ENCODE measurements at regions not wholly inside any gene's neighbourhood (a gene's known extent, or its start where the extent isn't known, plus 50 kb on each side); places are given as distances from the start of the nearest gene placed in this dataset.
"Not testable (repeated sequence)": the region's sequence is repeated elsewhere in the genome, so short reads cannot be mapped to it uniquely, and the experiment has no call there.

DNA sequence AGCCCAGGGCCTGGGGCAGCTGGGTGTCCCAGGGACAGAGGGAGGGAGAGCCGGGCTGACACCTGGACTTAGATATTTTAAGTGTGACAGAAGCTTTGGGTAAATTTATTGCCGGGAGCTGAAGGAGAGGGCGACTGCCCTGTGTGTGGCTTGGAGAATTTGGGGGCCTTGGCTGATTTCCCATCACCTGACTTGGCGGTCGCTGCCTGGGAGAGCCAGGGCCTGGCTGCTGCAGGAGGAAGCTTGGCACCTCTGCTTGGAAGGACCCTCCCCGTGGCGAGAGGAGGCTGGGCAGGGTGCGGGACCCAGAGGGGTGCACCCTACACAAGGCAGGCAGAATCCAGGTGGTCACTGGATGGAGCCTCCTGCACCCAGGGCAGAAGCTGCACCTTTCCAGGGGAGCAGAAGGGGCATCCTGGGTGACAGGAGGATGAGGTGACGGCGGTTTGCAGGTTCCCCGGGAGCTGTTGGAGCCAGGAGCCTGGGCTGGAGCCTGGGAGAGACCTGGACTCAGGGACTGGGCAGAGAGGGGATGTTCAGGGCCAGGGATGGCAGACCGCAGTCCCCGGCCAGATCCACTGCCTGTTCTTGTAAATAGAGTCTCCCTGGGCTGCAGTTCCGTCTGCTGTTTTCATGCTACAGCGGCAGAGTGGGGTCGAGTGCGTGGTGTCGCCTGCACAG lies 72.0 kb downstream of the RGS12 start:
- no peak for DNase-seq (ENCODE audit: low read depth in 2 of 2)

DNA sequence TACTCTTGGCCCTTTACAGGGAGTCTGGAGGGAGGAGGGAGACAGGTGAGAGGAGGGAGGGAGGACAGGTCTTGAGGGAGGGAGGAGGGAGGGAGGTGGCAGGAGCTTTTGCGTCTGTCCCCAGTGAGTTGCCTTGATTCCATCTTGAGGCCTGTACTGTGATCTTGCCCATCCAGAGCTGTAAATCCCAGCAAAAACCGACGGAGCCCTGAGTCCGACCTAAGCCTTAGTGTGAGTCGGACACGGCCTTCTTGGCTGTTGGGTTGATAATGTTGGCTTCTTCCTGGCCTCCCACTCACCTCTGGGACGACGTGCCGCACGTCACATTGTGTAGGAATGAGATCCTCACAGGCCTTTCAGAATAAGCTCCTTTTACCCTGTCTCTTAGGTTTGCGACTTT lies 72.5 kb downstream of the RGS12 start:
- no peak for DNase-seq (ENCODE audit: low read depth in 2 of 2)

DNA sequence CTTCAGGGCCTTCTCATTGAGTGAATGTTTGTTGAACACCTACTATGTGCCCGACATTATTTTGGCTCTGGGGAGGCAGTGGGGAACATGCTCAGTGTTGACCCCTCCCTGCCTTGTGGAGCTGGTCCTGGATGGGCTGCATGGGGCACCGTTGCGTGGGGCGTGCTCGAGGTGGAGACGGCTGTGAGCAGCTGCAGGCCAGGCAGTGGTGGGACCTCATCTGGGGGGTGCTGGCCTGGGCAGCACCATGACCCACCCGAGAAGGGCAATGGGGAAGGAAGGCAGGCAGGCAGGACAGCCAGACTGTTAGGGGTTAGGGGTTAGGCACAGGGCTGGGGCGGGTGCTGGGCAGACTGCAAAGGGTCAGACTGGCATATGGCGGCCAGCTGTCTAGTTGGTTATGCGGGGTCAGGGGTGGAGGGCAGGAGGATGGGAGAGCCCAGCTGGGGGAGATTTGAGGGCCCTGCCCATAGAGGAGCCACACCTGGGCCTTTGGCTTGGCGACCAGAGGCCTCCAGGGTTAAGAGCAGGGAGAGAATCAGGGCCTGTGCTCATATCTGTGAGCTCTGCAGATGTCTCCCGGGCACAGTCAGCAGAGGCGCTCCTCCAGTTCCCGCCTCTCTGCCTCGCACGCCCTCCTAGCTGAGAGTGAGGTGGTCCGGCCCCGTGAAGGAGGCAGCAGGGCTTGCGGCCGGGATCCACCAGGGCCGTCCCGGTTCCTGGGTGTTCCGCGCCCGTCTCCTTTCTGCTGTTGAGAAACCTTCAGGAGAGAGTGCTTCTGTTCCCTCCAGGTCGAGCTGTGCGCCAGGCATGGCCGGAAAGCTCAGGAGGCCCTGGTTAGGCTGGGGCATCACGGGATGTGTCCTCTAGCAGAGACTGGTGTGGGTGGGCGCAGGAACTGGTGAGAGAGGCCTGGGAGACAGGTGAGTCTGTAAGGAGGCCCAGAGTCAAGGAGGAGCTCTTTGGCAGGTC lies 73.3 kb downstream of the RGS12 start:
- DNase-seq (ENCODE audit: low read depth in 2 of 2), result no peak

DNA sequence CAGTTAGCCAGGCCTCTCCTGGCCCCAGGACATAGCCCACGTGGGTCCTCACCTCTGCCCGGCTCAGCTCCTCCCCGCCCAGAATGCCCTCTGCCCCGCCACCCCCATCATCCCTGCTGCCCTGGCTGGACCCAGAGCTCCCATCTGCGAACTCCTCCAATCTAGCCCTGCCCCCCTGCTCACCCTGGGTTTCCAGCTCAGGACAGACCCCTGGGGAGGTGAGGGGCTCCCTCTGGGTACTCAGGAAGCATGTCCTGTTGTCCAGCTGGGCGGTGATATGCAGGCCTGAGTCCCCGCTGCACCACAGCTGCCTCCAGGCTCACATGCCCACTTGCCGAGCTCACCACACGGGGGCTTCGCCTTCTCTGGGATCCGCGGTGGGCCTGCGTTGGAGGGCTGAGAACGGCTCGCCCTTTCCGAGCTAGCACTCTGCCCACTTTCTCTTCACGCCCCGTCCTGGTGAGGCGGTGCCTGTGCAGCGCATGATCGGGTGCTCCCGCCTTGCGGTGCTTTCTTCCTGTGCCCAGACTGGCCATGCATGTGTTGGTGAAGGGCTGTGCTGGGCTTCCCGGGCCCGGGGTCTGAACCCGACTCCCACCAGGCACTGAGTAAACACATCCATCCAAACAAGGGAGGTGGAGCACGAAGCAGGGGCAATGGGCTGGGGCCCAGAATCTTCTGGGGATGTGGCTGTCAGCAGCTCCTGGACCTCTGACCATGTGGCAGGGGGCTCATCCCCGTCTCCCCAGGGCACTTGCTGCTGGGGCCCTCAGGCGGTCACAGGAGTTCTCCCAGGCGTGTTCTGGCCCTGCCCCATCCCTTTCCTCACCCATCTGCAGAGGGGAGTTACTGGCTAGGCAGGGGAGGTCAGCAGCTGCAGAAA lies 74.3 kb downstream of the RGS12 start:
- DNase-seq (ENCODE audit: low read depth in 2 of 2), result no peak

DNA sequence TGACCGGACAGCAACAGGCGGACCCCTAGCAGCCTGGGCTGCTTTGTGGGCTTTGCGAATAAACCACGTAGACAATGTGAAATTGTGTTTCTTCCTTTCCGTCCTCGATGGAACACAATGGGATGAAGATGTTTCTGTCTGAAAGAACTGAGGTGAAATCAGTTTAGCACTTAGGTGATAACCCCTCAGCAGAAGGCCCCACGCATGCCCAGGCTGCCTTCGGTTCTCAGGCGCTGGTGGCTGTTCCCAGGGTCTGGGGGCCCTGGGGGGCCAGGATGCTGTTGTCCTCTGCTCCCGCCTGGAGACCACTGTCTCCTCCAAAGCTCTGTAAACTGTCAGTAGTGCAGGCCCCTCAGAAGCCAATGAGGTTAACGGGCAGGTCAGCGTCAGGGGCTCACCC lies 73.9 kb upstream of the HGFAC start:
- DNase-seq (ENCODE audit: low read depth in 2 of 2), result no peak

DNA sequence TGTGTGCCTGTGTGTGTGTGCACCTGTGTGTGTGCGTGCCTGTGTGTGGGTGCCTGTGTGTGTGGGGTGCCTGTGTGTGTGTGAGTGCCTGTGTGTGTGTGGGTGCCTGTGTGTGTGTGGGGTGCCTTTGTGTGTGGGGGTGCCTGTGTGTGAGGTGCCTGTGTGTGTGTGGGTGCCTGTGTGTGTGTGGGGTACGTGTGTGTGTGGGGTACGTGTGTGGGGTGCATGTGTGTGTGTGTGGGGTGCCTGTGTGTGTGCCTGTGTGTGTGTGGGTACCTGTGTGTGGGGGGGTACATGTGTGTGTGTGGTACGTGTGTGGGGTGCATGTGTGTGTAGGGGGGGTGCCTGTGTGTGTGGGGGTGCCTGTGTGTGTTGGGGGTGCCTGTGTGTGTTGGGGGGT lies 73.4 kb upstream of the HGFAC start:
- no peak for DNase-seq (ENCODE audit: low read depth in 2 of 2)

DNA sequence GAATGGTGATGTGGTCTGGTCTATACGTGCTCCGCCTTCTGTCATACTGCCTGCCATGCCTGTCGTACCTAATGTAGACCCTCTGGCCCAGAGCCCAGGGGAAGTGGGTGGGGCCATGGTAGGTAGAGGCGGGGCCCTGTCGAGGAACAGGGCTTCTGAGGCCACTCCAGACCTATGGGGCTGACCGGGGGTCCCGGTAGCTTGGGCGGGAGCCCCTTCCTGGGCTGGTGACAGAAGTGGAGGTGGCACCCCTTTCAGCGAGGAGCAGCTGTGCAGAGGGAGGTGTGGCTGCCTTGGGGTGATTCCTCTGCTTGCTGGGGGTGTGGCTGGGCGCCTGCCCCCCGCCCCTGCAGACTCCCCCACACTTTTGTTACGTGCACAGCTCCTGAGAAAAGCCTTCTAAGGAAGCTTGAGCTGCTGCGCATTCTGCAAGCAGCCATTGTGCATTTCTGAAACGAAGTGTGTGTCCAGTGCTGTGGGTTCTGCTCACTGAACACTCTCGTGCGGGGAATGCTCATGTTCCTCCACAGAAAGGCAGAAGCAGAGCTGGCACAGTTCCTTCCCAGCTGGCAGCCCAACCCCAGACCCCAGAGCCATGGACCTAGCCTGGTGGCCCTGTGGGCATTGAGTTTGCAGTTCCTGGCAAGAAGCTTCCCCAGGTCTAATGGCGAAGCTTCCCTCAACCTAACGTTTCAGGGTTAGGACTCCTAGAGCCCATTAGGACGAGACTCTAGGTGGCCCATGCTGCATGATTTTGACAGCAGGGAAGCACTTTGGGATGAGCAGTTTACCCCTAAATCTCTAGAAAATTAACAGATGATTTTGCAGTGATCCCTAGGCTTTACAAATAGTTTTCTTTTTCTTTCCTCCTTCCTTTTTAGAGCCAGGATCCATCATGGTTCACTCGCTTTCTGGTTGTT lies 72.7 kb upstream of the HGFAC start:
- no peak for DNase-seq (ENCODE audit: low read depth in 2 of 2)

DNA sequence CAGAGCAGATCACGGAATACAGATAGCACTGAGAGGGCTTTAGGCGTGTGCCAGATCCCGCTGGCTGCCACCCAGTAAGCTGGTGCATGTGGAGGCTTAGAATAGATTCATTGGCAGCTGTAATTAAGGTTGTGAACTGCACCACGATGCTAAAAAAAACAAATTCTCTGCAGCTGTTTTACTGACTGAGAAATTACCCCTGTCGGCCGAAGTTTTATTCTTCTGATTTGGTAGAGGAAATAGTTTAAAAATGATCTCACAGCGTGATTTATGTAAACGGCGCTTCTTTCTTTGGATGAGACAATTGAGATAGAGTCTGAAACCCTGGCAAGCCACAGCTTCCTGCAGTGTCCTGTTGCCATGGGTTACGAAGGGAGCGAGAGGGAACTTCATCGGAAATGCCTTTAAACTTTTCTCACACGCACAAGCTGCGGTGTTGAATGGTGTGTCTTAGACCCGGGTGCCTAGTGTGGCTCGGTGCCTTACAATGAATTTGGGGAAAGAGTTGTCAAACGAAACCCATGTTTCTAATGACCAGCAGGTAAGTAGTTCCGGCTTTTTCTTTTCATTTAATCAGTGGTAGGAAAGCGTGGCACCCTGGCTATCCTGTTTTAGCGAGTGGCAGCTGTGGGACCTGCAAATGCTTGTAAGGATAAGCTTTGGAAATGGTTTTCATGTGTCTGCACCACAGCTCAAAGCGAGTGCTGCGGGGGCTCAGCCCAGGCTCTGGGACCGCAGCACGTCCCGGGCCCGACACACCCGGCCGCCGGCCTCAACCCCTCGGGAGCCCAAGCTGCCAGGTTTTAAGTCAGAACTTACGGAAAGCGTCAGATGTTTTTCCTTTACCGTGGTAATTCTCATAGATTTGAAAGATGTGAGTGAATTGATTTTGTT lies 71.7 kb upstream of the HGFAC start:
- DNase-seq (ENCODE audit: low read depth in 2 of 2), result peak; percentile 81 to 82

DNA sequence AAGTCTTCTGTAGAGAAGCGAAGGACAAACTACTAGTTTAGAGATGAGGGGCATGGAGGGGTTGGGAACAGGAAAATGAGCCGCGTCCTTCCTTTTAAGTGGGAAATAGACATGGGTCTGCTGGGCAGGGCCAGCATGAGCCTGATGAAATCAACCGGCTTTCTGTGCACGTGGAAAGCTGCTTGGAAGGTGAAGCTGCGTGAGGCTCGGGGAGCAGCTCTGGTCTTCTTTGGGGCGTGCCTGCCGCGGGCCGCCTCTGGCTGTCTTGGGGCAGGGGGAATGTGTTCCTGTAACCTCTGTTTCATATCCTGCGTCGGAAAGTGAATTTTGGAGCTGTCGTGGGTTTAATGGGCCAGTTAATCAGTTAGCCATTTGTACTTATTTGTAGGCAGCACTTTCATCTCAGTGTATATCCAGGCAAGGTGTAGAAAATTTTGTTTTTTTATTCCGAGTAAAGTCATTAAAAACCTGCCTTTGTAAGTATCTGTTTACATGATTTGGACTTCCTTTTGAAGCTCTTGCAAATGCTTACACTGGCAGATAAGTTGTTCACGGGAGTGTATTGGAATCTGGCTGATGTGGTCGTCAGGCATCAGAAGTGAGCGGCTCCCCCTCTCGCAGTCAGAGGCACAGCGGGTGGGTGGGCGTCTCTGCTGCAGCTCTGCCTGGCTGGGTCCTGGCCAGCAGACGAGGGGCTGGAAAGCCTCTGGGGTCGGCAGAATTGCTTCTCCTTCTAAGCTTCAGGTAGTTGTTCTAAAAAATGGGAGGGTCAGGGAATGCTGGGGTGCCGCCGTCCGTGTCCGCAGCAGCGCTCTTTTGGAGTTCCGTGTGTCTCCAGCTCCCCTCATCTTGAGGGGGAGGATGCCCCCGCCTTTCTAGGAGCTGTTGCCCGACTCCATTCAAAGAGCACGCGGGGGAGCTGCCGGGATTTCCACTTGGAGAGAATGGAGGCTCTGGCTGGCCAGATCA lies 70.5 kb upstream of the HGFAC start:
- DNase-seq (ENCODE audit: low read depth in 2 of 2), result no peak

DNA sequence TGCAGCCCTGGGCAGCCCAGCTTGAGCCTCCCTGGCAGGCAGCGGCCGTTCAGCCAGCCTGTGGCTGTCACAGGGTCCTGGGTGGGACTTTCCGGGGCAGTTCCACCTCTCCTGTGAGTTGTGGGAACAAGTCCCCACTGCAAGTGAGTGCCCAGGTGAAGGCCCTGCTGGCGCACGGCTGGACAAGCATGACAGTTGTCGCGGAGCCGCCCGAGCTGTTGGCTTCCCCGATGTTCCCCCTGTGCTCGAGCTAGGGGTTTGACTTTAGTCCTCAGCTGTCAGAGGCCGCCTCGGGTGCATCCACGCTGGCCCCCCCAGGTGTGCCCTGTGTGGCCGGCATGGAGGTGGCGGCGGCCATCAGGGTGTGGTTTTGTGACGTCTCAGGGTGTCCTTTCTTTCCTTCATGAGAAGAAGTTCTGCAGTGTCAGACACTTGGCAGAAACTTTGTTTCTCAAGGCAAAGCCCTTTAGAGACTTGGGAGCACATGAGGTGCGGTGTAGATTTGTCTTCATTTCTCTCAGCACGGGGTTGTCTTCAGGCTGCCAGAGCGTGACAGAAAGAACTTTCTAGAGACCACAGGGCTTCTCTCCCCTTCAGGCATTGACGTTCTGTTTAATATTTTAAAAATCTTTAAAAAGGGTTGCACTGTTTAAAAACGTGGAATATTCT lies 69.4 kb upstream of the HGFAC start:
- no peak for DNase-seq (ENCODE audit: low read depth in 2 of 2)

DNA sequence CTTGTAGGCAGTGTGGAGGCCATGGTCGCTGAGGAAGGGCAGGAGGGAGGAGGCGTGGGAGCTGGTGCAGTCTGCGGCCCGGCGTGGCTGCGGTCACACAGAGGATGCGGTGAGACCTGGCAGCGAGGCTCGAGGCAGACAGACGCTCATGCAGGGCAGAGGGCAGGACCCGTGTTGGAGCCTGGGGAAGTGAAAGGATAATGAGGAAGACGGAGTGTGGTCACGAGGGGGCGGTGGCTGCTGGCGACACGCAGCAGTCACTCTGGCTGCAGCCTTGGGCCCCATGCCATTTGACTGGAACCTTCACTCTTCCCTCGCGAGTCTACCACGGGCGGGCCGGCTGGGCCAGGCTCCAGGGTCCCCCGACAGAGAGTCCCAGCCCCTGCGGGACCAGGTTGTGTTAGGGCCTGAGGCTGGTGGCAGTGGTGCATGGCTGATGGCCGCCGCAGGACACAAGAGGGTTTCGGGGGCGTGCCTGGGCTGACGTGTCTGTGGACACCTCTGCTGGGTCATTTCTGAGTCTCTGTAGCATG lies 68.8 kb upstream of the HGFAC start:
- no peak for DNase-seq (ENCODE audit: low read depth in 2 of 2)

DNA sequence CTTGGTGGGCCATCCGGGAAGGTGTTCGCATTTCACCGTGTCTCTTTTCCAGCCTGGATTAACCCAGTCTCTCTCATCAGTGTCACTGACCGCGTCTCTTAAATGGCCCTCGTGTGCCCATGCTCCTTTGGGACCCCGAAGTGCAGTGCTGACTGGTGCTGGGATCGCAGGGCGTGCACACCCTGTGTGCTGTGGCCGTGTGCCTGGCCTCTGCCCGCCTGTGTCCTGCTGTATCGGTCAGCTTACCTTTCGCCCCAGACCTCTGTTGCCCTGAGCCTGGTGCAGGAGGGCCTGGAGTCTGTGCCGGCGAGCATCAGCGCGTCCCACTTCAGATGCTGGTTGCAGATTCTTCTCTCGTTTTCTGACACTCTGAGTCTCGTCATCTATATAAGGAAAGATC lies 68.3 kb upstream of the HGFAC start:
- no peak for DNase-seq (ENCODE audit: low read depth in 2 of 2)

DNA sequence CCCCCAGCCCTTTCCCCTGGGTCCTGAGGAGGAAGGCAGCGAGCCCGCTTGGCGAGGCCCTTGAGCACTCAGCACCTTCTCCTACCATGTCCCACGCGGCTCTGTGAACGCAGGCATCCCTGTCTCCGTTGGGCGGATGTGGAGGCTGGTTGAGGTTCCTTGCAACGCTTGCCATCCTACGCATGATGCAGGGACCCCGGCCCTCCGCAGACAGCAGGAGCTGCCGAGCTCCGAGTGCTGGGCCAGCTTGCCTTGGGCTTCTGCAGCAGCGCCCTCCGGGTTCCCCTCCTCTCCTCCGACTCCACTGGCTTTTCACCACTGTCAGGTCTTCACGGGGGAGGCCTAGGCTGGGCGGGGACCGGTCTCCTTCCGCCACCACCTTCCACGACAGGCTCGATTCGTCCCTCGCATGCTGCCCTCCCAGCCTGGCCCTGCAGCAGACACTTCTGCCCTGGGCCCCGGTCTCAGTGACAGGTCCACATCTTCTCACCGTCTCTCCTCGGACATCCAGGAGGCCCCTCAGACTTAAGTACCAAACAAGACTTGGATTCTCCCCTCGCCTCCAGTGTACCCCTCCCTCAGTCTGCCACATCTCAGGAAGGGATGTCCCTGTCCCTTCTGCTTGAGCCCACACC lies 67.6 kb upstream of the HGFAC start:
- no peak for DNase-seq (ENCODE audit: low read depth in 2 of 2)

DNA sequence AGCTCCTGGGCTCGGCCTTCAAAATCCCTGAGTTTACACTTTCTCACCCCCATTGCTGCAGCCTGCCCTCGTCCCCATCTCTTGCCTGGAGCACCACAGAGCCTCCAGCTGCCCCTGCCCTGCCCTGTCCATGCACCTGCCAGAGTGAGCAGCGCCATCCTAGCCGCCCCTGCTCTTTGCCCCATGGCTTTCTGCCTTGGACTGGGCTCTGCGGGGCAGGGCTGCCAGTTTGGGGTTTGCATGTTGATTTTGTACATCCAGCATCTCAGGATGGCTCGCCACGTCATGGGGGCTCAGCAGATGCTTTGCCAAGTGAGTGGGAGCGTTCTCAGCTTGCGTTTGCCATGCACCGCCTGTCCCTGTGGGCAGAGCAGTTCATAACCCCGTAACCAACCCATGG lies 67.1 kb upstream of the HGFAC start:
- DNase-seq (ENCODE audit: low read depth in 2 of 2), result no peak

DNA sequence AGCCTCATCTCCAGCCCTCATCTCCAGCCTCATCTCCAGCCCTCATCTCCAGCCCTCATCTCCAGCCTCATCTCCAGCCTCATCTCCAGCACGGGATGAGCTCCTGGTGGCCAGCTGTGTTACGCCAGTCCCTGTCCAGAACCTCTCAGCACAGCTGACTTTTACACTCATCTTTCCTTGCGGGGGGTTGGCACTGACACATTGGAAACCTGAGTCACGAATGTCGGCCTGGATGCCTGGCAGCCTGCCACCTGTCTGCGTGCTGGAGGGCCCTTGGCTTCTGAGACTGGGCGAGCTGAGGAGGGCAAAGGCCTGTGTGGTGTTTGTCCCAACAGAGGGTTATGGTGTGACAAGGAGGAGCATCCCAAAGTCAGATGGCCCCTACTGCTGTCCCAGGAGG lies 66.1 kb upstream of the HGFAC start:
- DNase-seq (ENCODE audit: low read depth in 2 of 2), result peak; percentile 13 to 34

DNA sequence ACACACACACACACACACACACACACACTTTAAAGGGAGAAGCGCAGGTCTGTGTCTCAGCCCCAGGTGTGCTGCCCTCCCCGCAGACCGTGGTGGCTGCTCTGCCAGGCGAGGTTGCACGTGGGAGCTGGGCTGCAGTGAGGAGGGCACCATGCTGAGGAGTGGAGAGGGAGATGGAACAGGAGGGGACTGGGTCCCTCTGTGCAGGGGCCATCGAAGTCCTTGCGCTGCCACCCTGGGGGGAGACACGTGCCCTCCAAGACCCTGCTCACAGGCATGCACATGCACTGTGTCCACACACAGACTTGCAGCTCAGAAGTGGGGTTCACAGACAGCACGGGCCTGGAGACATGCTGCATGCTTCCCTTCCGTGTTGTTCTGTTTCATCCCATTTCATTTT lies 65.5 kb upstream of the HGFAC start:
- no peak for DNase-seq (ENCODE audit: low read depth in 2 of 2)

DNA sequence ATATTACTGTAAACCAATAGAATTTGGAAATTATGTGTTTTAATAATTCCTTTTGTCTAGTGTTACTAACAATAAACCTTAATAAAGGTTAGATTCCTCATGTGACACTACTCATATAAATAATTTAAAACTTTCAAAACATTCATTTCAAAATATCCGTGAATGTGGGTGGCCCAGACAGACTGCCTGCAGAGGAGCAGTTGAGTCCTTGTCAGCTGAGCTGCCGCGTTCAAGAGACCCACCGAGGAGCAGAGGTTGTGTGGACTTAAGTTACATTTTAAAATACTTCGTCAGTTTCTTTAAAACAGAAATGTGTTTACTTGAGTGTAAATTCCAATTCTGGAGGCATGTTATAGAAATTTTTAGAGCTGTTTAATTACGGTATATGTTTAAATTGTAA lies 64.2 kb upstream of the HGFAC start:
- no peak for DNase-seq (ENCODE audit: low read depth in 2 of 2)

DNA sequence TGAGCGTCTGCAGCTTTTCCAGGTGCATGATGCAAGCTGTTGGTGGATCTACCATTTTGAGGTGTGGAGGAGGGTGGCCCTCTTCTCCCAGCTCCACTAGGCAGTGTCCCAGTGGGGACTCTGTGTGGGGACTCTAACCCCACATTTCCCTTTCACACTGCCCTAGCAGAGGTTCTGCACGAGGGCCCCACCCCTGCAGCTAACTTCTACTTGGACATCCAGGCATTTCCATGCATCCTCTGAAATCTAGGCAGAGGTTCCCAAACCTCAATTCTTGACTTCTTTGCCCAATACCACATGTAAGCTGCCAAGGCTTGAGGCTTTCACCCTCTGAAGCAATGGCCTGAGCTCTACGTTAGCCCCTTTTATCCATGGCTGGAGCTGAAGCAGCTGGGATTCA lies 61.4 kb upstream of the HGFAC start:
- DNase-seq (ENCODE audit: low read depth in 2 of 2), result not testable (repeated sequence)

All from fibroblast of skin of left biceps (primary cell).